ENCODE measurements at regions not wholly inside any gene's neighbourhood (a gene's known extent, or its start where the extent isn't known, plus 50 kb on each side); places are given as distances from the start of the nearest gene placed in this dataset.
"Not testable (repeated sequence)": the region's sequence is repeated elsewhere in the genome, so short reads cannot be mapped to it uniquely, and the experiment has no call there.

DNA sequence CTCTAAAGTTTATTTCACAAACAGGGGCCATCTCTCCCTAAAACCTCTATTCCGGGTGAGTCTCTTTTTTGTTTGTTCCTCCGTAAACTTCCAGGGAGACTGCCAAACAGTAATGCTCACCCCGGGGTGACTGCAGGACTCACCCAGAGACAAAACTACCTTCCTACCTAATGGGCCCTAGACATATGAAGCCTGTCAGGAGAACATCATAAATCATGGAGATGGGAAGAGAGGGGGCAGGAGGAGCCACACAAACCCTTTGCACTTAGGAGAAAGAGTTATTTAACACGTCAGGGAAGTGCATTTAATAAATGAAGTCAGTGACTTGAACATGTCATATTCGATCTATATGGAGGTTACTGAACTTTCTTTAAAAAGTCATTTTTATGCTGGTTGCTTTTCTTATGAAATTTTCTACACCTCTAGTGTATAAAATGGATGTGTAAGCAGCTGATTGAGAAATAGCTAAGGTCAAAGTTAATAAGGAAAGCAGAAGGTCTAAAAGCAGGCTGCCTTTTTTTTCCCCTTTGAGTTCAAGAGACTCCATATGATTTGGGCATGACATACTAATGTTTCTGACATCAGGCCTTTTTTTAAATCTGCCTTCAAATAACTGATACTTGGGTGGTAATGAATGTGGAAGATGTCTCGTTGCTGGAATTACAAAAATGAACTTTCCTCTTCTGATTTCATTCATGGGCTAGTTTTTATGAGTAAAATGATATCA, 286.9 kb upstream of the USP25 start:
- DNase-seq: no peak

DNA sequence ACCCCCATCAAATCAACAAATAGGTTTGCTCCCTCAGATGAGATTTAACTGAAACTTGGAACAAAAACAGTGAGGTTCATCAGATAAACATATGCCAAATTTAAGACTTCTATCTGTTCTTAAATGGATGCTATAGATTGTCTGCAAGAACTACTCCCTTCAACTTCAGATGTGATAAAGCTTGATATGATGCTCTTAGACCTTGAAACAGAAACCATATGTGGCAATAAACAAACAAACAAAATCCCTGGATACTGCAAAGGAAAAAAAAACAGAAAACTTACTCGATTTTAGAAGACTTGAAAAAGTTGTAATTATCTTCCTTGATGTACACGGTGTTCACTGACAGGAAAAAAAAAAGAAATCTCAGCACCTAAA, 286.1 kb upstream of the USP25 start:
- no peak for DNase-seq

DNA sequence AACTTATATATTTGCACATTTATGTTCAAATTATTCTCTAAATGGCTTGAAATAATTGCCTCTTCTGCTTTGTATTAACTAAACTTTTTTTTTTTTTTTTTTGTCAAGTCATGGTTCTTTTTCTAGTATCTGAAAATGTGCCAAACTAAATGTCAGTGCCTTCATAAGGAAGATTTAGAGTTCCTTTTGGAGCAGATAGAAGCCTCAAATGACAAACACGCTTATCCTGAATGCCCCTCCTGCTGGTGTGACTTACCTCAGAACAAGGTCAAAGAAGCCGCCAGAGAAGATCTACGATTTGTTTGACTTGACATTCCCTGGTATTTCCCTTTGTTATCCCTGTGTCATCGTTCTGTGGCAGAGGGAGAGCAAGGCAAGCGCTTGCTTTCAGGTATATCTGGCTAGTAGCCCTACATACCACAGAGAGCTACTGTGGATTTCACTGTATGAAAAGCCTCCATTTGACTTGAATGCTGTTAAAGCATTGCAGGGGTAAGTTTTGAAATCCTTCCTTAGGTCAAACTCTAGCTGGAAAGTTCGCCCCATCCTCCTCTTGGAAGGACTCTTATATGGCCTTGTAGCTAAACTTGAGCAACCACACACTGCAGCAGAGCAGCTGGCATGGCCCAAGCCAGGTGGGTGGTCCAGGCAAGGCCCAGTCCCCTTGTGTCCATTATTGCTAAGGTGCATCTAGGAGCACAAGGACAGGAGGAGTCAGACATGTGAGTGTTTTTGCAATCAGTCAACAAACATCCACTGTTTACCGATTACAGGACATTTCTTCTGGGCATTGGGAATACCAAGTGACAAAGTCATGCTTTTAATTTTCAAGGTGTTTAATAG, 285.4 kb upstream of the USP25 start:
- no peak for DNase-seq

GRCh38 chr21:15445327-15445726, 284.5 kb upstream of the USP25 start:
- DNase-seq: no peak

GRCh38 chr21:15446223-15446622, 283.6 kb upstream of the USP25 start:
- no peak for DNase-seq

DNA sequence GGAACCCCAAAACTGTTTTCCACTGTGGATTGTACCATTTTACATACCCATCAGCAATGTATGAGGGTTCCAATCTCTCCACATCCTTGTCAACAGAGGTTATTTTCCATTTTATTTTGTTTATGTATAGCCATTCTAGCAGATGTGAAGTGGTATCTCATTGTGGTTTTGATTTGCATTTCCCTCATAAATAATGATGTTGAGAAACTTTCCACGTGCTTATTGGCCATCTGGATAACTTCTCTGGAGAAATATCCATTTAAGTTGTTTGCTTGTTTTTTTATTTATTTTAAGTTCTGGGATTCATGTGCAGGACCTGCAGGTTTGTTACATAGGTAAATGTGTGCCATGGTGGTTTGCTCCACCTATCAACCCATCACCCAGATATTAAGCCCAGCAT, 280.2 kb upstream of the USP25 start:
- DNase-seq: no peak

- DNase-seq: no peak
Observed at GRCh38 chr21:15453261-15453660, 276.5 kb upstream of the USP25 start.

DNA sequence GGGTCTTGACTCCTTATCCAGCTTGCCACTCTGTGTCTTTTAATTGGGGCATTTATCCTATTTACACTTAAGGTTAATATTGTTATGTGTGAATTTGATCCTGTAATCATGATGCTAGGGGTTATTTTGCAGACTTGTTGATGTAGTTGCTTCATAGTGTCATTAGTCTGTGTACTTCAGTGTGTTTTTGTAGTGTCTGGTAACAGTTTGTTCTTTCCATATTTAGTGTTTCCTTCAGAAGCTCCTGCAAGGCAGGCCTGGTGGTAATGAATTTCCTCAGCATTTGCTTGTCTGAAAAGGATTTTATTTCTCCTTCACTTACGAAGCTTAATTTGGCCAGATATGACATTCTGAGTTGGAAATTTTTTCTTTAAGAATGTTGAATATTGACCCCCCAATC, 276.0 kb upstream of the USP25 start:
- DNase-seq: not testable (repeated sequence)

DNA sequence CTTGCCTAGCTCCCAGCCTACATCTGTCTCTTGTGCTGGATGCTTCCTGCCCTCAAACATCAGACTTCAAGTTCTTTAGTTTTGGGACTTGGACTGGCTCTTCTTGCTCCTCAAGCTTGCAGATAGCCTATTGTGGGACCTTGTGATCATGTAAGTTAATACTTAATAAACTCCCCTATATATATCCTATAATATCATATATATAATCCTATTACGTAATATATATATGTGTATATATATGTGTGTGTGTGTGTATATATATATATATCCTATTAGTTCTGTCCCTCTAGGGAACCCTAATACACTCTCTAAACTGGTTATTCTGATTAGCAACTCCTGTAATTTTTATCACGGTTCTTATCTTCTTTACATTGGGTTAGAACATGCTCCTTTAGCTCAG, 274.9 kb upstream of the USP25 start:
- DNase-seq: not testable (repeated sequence)

- no peak for DNase-seq
Observed at GRCh38 chr21:15455819-15456462, 273.8 kb upstream of the USP25 start.

GRCh38 chr21:15457965-15458364, 271.8 kb upstream of the USP25 start:
- DNase-seq: no peak

- DNase-seq: no peak
Observed at GRCh38 chr21:15462092-15462491, 267.7 kb upstream of the USP25 start.

DNA sequence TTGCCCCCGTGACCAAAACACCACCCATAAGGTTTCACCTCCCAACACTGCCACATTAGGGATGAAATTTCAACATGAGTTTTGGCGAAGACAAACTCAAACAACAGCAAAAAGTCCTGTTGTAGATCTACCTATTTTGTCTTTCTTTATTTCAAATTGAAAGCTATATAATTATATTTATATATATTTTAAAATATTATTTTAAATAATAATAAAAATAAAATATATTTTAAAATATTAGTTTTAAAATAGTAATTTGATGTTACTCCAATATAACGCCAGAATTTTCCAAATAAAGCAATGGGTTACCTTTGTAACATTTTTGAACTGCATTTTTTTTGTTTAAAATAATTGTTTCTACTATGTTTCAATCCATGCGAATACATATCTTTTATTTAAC, 263.5 kb upstream of the USP25 start:
- DNase-seq: no peak

DNA sequence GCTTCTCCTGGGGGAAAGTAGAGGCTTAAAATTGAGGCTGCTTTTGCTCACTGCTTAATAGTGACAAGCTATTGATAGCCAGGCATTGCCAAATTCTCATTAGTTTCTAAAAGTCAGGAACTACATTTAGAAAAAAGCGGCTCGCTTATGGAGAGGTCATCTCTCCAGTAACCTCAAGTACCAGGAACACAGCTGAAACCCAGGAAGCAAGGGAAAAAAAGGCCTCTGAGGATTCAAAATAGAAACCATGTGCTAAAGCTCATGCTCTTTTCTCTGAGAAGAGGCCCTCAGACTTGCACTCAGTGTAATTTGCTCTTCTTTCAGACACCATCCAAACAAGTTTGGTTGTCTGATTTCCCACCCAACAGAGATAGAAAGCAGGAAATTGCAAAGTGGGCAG, 261.4 kb upstream of the USP25 start:
- no peak for DNase-seq

DNA sequence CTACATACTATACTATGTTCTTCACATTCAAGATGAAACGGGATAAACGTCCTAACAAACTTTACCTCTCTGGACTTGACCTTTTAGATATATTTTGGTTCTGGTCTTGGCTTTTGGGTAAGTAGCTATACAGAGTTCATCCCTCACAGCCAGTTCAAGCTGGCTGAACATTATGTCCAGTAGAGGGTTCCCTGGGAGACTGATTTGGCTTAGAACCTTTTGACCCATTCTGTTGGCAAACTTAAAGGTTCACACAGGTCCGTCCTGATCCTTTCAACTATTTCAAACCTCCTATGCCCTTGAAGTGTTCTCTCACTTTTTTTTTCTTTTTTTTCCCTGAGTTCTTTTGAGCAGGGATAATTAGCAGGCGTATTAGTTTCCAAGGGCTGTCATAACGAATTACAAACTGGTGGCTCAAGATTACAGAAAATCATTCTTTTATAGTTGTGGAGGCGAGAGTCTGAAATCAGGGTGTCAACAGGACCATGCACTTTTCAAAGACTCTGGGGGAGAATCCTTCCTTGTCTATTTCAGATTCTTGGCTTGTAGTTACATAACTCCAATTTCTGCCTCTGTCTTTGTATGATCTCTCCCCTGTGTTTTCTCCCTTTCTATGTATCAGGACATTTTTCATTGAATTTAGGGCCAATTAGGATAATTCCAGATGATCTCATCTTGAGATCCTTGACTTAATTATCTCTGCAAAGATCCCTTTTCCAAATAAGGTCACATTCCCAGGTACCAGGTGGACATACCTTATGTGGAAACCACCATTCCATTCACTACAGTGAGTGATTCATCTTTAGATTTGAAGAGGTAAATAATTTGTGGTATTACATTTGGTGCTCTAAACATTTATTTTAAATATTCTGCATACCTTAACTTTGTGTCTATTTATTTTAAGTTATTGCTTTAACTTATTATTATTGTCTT, 257.4 kb upstream of the USP25 start:
- no peak for DNase-seq

GRCh38 chr21:15477773-15478172, 252.0 kb upstream of the USP25 start:
- DNase-seq: not testable (repeated sequence)

DNA sequence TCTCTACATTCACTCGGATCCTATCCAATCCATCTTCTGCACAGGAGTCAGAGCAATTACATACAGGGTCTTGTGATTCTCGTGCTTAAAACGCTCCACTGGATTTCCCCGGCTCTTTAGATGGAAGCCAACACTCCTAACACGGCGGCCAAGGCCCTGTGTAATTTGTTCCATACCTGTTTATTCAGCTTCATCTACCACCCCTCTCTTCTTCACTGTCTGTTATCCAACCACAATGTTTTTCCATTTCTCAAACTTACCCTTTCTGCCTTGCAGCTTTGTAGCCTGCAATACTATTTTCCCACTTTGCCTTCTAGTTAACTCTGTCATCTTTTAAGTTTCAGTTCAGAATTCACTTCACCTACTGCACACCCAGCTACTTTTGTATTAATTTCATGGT, 249.6 kb upstream of the USP25 start:
- DNase-seq: no peak

DNA sequence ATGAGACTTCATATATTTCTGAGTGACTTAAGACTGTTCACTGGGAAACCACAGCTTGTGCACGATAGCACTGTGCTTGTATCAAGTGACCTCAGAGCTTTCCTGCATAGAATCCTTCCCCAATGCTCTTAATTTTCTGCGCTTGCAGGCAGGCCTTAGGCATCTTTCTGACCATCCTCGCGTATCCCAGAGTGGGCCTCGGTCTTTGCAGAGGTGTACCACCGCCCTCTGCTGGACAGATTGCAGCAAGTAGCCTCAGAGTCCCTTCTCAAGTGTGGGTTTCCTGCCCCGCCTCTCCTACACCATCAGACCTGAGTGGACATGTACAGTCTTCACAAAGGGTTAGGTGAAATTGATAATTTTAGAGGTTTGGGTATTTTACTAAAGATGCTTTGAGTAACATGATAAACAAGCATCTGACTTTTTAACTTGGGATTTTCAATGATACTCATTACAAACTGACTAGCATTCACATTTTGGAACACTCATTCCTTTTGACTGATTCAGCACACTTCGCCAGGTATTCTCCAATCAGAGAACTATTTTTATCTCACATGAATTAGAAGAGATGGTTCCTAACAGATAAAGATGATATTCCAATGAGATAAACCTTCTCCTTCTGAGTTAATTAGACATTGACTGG, 246.5 kb upstream of the USP25 start:
- DNase-seq: peak; percentile 71

GRCh38 chr21:15486460-15487195, 243.2 kb upstream of the USP25 start:
- no peak for DNase-seq

- no peak for DNase-seq
Observed at GRCh38 chr21:15487196-15487550, 242.6 kb upstream of the USP25 start.

DNA sequence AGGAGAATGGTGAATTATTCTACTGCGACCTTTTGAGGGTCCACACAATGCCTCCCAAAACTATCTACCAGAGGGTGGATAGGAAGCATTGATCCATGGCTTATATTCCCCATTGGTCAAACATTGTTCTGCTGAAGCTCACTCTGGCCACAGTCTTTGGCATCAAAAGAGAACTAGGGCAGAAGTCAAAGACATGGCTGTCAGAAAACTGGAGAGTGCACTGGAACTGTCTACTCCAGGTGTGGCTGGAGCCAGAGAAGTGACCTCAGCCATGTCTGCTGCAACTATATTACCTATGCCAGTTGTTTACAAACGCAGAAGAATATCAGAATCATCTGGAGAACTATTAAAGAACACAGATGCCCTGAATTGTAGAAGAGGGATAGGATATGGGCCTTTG, 238.7 kb upstream of the USP25 start:
- no peak for DNase-seq

GRCh38 chr21:15493646-15494045, 236.1 kb upstream of the USP25 start:
- DNase-seq: no peak

Measured in NCI-H1048 (cell line).